ENCODE measurements at regions not wholly inside any gene's neighbourhood (a gene's known extent, or its start where the extent isn't known, plus 50 kb on each side); places are given as distances from the start of the nearest gene placed in this dataset.
"Not testable (repeated sequence)": the region's sequence is repeated elsewhere in the genome, so short reads cannot be mapped to it uniquely, and the experiment has no call there.

DNA sequence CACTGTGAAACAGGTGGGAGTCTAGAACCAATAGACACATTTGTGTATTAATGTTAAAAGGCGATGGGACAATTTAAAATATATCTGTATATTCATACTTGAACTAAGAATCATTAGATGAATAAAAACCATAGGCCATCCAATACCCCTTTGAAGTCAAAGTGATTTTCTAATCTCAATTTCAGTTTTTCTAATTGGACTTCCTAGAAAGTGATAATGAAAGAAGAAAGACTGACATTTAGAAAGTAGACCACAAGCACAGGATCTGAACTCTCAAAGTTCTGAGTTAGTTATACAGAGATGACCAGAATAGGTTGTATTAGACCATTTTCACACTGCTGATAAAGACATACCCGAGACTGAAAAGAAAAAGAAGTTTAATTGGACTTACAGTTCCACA lies 412.8 kb upstream of the PIK3R1 start:
- DNase-seq, result no peak

DNA sequence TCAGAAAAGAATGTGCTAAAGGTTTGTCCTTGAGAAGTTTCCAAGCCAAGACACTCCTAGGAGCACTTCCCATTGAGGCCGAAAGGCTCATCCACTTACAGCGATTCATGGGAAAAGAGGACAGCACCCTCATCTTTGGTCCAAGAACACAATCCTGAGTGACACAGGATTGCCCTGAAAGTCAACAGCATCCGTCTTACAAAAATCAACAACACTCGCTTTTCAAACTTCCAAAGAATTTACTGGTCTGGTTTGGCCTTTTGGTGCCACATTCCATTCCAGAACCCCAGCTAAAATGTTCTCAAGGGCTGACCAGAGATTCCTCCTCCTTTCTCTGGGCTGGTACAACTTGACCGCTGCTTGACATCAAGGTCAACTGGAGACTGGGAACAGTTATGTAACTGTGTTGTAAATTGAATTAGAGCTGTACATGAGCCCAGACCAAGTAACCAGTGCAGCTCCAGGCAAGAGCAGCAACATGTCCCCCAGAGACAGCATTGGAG lies 415.8 kb upstream of the PIK3R1 start:
- no peak for DNase-seq

DNA sequence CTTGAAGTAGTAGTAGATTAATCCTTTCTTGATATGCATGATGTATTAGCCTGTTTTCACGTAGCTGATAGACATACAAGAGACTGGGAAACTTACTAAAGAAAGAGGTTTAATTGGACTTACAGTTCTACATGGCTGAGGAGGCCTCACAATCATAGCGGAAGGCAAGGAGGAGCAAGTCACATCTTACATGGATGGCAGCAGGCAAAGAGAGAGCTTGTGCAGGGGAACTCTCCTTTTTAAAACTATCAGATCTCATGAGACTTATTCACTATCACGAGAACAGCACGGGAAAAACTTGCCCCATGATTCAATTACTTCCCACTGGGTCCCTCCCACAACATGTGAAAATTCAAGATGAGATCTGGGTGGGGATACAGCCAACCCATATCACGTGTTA lies 417.1 kb upstream of the PIK3R1 start:
- not testable (repeated sequence) for DNase-seq

DNA sequence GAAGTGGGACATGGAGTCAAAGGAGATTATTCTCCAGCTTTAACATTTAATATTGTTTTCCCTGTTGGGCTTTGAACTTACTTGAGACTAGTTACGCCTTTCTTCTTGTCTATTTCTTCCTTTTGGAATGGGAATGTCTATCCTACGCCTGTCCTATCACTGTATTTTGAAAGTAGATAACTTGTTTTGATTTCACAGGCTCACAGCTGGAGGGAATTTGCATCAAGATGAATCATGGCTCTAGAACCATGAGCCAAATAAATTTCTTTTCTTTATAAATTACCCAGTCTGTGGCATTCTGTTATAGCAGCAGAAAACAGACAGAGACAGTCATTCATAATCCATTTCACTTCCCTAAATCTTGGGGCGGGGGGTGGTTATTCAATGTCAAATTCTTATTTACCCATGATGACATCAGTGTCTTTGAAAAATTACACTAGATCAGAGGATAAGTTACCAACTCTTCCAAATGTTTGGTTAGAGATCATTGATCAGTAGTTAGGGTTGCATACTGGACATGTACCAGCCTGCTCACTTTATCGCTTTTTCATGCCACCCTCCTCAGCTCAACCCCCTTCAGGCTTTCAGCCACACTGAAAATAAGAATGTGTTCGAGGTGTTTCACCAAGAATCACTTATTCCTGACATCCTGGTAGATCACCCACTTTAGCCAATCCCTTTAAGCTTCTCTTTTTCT lies 419.6 kb upstream of the PIK3R1 start:
- DNase-seq, result no peak

DNA sequence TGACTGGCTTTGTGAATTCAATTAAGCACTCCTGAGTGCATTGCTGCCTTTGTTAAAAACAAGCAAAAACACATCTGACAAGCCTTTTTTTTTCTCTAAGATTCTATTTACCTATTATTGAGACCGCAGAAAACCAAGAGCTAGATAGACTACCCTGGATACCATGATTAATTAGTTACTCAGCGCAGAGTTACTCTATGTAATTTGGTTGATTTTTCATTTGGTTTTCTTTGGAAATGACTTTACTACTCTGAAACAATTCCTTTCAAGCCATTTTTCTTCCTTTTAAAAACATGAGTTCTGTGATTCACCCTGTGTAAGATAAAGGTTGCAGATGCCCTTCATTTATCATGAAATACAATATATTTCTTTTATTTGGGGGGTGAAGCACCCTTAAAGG lies 421.6 kb upstream of the PIK3R1 start:
- DNase-seq, result no peak

DNA sequence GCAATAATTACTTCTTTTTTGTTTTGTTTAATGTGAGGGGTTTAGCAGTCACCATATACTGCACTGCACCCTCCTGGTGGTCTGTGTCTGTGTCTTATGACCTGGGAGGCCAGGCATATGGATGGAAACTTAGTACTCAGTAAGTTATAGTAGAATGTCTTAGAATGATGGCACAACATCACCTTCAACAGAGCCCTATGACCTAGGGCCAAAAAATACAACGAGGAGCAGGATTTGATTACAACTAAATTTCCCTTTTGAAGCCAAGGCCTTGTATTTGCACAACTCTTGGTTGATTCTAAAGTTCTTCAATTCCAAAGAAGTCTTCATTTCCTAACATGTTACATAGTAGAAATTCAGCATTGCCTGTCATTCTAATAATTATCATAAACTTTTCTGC lies 422.1 kb upstream of the PIK3R1 start:
- DNase-seq, result no peak

DNA sequence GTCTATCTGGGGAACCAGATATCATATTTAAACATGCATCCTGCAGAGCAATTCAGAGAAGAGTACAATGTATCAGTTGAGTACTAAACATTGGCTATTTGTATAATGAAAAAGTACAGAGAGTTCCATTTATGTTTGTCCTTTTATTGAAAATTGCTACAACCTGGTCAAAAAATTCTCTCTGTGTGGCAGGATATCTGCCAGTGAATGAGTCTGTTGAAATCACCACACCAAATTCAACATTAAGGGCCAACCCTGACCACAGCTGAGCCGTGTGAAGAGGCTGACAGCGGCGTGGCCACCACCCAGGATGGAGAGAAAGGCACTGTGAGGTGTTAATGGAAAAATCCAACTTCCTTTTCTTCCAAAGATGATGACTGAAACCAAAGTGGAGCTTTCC lies 422.7 kb upstream of the PIK3R1 start:
- DNase-seq, result no peak

DNA sequence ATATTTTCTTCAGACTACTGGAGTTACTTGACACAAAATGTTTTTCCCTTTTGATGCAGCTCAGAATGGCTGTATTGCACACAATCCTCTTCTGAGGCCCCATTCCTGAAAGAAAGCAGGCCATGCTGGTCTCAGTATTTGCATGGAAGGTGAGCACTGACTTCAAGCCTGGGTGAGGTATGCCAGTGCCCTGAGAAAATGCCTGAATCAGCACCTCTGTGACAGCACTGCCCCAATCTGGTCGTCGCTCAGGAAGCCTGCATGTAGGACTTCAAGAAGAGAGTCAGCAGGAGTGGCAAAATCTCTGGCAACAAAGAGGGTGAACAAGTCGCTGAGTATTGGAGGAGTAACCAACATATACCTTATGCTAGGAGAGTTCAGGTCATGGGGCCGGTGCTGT lies 425.2 kb upstream of the PIK3R1 start:
- DNase-seq, result no peak

DNA sequence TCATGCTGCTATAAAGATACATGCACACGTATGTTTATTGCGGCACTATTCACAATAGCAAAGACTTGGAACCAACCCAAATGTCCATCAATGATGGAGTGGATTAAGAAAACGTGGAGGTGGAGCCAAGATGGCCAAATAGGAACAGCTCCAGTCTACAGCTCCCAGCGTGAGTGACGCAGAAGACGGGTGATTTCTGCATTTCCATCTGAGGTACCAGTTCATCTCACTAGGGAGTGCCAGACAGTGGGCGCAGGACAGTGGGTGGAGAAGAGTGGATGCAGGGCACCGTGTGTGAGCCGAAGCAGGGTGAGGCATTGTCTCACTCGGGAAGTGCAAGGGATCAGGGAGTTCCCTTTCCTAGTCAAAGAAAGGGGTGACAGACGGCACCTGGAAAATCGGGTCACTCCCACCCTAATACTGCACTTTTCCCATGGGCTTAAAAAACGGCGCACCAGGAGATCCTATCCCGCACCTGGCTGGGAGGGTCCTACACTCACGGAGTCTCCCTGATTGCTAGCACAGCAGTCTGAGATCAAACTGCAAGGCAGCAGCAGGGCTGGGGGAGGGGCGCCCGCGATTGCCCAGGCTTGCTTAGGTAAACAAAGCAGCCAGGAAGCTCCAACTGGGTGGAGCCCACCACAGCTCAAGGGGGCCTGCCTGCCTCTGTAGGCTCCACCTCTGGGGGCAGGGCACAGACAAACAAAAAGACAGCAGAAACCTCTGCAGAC lies 435.5 kb upstream of the PIK3R1 start:
- not testable (repeated sequence) for DNase-seq

DNA sequence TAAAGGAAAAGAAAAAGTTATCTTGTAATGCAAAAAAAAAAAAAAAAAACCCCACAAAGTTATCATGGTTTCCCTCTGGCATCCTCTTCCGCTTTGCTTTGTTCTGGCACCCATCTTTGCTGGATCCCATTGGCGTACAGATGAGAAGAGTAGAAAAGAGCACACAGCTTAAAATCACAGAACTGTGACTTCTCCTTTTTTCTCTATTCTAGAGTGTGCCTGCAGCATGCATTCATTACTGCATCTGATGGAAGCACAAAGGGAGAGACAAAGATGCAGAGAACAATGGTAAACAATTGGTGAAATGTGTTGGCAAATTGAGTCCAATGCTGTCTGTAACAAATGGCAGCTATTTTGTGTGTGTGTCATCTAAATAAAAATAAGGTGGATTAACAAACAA lies 440.8 kb upstream of the PIK3R1 start:
- no peak for DNase-seq

DNA sequence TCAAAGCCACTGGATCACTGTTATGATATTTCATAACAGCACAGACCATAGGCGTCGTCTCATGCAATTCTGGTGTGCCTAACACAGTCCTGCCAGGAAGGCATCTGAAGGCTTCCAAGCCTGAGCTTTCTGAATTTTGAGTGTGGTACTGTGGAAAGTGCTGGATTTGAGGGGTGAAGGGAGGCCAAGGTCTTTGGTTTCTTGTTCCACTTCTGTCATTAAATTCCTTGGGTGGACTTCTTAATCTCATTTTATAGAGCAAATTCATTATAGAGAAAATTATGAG lies 441.3 kb upstream of the PIK3R1 start:
- DNase-seq, result no peak

DNA sequence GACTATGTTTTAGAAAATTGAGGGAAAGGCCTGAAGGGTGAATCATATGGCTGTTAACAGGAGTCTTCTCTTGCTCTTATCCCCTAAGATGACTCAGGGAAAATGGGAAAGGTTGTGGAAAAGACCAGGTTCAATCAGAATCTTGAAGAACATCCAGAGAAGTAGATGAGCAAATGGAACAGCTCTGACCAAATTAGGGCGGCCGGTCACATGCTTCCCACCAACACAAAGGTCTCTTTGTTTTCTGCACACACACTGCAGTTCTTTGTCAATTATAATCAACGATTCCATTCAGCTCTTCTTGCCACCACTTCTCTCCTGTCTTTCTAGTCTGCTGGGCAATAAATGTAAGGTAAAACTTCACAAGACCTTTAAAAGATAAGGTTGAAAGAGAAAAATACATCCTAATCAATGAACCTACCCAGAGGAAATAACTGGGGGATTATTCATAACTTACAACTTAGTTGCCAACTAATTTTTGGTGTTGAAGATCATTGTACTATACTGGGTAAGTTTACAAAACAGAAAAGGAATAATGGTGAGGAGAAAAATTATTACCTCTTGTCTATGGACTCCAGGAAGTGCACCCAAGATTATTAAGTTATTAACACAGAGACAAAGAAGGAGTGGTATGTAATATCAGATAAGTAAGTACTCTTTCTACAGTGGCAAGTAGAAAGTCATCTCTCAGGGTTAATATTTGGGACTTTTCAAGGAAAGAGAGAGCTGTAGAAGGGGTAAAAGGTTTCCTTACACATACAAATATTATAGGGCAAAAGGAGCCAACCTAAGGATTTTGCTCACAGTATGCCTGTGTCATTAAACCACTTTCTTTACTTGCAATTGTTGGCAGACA lies 441.9 kb upstream of the PIK3R1 start:
- no peak for DNase-seq

DNA sequence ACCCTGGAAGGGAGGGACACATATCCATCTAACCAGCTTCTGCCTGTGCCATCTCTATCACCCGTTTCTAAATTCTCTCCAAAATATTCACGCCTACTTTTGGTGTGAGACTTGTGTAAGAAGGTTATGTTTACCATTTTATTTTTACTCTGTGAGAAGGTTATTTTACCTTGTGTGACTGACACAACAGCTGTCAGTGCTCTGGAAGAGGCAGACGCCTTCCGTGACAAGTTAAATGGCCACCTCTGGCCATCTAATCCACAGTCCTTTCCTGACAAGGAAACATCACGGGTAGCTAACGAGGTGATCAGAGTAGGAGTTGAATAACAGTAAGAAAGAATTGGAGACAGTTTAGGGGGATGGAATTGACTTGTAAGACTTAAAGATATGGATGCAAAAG lies 443.8 kb upstream of the PIK3R1 start:
- DNase-seq, result no peak

DNA sequence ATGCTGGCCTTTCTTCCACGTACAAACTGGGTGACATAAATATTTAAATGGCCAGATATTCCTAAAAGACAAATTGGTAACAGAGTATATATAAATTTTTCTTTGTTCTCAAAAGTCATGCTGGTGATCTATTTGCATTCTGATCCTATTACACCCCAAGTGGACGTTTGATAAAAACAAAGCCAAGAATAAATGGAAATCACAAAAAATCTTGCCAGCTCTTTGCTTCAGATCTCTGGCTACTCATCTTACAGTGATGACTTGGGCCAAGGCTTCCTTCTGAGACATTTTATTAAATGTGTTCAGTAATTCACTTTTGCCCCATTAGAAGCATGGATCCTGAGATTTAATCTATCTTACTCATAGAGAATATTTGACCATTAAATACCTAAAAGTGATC lies 444.3 kb upstream of the PIK3R1 start:
- DNase-seq, result no peak

DNA sequence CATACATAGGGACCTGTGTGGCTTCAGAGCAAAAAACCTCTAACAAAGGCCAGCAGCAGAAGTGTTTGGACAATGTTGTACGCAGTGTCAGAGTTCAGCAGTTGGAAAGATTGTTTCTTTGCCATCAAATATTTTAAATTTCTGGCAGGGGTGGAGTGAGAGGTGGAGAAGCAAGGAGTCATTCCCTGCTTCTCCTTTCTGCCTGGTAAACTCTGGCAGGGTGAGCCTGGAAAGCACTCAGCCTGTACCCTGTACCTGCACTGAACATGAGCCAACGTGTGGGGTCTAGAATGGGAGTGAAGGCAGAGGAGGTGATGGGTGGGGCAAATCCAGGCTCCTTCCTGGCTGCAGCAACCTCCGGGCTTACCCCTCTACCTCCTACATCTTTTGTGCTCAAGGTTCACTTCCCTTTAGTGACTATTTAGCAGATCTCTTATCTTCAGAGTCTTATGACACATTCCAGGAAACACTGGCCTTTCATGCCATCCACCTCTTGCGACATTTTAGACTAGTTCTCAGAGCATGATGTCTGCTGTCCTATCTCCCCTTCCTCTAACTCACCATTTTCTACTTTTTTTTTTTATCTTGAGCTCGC lies 445.0 kb upstream of the PIK3R1 start:
- no peak for DNase-seq

DNA sequence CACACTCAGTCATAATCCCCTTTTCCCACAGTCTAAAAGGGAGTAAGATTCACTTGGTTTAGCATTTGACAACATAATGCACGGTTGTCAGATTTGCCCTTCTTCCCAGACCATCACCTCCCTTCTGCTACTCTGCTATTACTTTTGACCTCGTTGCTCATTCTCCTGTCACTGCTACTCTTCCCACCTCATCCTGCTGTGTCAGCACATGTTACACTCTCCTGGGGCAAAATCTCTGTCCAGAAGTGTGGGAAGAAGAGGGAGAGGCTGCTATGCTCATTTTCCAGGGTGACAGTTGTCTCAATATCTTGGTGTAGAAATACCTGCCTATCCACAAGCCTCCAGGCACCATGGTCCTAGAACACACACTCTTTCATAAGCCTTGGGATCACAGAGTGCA lies 449.9 kb upstream of the PIK3R1 start:
- no peak for DNase-seq

DNA sequence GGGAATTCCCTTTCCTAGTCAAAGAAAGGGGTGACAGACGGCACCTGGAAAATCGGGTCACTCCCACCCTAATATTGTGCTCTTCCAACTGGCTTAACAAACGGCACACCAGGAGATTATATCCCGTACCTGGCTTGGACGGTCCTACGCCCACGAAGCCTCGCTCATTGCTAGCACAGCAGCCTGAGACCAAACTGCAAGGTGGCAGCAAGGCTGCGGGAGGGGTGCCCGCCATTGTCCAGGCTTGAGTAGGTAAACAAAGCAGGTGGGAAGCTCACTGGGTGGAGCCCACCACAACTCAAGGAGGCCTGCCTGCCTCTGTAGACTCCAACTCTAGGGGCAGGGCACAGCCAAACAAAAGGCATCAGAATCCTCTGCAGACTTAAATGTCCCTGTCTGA lies 457.8 kb upstream of the PIK3R1 start:
- not testable (repeated sequence) for DNase-seq

DNA sequence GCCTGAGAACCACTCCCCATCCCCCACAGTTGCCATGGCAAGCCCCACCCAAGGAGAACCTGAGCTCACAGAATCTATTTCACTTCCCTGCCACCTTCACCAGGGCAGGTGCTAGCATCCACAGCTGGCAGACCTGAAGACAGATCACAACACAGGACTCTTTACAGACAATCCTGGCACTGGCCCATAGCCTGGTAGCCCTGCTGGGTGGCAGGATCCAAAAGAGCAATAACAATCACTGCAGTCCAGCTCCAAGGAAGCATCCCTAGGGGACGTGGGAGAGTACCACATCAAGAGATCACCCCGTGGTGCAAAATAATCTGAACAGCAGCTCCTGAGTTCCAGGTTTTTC lies 463.2 kb upstream of the PIK3R1 start:
- DNase-seq, result no peak

DNA sequence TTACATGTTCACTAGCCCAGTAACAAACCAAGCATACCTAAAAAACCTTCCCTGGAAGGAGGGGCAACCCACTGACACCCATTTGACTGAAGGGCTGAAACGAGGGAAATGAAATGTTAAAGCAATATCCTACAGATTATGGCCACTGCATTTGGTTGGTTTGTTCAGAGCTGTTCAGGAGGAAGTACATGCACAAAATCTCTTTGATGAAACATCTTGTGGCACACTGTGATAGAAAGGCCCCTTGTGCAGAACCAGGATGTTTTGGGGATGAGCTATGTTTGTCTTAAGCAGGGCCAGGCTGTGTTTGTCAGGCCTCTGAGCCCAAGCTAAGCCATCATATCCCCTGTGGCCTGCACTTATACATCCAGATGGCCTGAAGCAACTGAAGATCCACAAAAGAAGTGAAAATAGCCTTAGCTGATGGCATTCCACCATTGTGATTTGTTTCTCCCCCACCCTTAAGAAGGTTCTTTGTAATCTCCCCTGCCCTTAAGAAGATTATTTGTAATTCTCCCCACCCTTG lies 467.3 kb upstream of the PIK3R1 start:
- DNase-seq, result no peak

DNA sequence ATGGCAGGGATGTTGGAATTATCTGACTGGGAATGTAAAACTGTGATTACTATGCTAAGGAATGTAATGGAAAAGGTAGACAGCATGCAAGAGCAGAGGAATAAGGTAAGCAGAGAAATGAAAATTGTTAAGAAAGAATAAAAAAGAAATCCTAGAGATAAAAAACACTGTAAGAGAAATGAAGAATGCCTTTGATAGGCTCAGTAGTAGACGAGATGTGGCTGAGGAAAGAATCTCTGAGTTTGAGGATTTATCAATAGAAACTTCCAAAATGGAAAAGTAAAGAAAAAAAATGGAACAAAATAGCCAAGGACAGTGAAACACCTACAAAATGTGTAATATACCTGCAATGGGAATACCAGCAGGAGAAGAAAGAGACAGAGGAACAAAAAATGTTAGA lies 468.5 kb upstream of the PIK3R1 start:
- no peak for DNase-seq

DNA sequence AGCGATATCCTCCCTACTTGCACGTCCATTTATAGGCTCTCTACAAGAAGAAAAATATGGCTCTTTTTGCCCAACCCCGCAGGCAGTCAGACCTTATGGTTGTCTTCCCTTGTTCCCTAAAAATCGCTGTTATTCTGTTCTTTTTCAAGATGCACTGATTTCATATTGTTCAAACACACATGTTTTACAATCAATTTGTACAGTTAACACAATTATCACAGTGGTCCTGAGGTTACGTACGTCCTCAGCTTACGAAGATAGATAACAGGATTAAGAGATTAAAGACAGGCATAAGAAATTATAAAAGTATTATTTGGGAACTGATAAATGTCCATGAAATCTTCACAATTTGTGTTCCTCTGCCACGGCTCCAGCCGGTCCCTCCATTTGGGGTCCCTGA lies 468.9 kb upstream of the PIK3R1 start:
- DNase-seq, result not testable (repeated sequence)

DNA sequence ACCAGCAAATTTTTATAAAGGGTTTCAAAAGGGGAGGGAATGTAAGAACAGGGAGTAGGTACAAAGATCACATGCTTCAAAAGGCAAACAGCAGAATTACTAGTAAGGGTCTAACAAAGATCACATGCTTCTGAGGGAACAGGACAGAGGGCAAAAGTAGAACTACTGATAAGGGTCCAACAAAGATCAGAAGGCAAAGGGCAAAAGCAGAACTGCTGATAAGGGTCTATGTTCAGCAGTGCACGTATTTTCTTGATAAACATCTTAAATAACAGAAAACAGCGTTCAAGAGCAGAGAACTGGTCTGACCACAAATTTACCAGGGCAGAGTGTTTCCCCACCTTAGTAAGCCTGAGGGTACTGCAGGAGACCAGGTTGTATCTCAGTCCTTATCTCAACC lies 469.5 kb upstream of the PIK3R1 start:
- DNase-seq, result no peak

DNA sequence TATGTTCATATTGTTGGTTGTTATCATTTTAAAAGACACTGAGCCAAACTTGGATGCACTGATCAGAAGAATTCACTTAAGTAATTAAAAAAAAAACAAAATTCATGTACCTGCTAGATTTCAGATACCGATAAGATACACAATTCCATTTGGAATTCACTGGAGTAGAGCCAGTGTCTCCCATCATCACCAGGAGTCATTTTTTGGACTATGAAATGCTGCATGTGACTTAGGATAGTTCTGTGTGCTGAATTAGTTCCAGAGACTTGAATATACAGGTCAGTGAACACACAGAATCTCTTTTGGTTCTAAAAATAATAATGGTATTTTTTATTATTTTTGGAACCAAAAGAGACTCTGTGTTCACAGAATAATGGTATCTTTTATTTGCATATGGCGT lies 482.6 kb upstream of the PIK3R1 start:
- no peak for DNase-seq
